ENCODE measurements at regions not wholly inside any gene's neighbourhood (a gene's known extent, or its start where the extent isn't known, plus 50 kb on each side); places are given as distances from the start of the nearest gene placed in this dataset.

DNA sequence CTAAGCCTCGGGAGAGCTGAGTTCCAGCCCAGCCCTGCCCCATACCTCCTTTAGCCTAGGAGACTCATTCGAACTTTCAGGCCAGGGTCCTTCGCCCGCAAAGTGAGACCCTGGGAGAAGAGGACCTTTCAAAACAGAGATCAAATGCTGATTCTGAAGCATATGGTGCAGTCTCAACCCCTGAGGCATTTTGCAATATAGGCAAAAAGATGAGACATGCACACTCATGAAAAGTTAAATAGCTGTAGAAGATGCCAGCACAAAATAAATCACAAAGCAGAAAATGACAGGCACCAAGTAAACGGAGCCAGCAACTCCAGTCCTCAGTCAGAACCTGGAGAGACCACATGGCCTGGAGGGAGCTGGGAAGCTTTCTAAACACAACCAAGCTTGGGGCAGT, 542.7 kb upstream of the RAB6C start:
- DNase-seq: no peak

DNA sequence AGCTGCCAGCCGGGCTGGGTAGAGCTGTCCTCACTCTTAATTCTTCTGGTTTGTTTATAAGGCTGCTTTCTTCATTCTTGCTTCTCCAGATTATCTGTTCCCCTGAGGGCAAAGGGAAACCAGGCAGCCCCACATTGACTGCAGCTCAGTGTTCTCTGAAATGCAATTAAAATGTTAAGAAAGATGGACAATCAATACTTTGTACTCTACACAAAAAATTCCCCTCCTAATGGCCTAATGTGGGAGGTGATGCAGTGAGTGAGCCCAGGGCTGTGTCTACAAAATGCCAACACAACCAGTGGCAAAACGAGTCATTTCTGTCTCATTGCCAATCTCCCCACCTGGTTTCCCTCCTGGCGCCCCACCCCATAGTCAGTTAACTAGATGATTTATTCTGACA, 541.7 kb upstream of the RAB6C start:
- no peak for DNase-seq

DNA sequence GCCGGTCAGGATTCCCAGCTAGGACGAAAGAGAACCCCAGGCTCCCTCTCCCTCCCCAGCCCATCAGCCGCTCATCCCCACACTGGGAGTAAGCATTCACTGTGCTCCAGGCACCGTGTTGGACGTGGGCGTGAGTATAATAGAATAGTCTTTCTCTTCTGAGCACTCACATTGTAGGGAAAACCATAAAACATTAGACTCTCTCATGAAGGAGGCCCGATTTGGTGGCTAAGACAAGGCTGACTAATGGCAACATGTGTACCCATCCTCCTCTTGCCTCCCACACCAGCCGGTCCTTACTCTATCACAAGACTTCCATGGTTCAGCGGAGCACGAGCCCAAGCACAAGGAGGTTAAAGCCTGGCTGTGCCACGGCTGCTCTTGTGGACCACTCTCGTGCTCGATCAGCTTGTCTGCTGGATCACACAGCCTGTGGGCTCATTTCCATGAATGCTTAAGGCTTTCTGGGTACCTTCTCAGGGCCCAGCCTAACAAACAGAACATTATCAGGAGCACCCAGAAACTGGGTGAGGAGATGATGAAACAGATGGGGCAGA, 540.9 kb upstream of the RAB6C start:
- DNase-seq: no peak

DNA sequence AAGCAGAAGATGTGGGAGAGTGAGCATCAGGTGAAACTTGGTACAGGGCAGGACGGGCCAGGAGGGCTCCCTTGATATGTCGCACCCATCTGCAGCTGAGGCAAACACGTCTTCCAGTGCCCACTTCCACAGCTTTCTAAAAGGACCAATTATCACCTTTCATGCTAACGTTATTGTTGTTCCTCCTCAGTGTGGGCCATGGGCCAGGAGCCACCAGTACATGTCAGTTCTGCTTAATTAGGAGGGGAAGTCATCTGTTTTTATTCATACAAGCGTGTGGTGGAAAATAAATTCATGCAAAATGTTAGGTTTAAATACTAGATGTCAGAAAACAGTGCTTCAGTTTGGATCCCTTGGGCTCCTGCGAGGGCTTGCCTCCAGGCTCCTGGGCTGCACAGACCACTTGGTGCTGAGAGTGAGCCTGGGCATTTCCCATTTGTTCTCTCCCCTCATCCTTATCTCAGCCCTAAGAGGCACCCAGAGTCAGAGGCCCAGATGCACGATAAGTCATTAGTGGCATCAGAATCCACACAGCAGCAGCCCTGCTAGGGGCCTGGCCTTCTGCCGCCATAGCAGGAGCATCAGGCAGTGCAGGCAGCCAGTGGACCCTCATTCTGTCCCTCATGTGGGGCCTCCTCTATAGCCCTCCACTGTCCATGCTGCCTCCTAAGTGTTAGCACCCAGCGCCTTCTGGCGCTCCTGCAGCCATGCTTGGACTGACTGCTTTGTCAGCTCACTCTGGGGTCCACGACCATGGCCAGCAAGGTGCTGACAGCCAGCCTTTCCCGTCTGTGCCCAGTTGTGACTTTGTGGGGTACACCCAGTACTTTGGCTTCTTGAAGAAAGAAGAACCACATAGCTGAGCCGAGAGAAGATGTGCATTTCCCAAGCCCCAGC, 539.8 kb upstream of the RAB6C start:
- no peak for DNase-seq

DNA sequence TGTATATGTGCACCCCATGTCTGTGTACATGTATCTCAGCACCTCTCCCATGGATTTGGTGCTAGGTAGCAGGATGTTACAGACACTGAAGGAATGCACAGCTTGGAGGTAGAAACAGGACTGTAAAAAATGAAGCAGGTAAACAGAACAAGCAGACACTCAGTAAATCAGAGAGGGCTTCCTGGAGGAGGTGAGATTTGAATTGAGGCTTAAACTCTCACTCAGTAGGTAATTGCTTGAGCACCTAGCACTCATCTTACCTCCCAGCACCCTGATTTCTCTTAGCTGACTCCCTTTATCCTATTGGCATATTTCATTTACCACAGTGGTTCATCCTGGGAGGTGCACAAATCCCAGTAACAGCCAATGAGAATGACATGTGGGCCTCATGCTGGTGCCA, 537.9 kb upstream of the RAB6C start:
- DNase-seq: no peak

DNA sequence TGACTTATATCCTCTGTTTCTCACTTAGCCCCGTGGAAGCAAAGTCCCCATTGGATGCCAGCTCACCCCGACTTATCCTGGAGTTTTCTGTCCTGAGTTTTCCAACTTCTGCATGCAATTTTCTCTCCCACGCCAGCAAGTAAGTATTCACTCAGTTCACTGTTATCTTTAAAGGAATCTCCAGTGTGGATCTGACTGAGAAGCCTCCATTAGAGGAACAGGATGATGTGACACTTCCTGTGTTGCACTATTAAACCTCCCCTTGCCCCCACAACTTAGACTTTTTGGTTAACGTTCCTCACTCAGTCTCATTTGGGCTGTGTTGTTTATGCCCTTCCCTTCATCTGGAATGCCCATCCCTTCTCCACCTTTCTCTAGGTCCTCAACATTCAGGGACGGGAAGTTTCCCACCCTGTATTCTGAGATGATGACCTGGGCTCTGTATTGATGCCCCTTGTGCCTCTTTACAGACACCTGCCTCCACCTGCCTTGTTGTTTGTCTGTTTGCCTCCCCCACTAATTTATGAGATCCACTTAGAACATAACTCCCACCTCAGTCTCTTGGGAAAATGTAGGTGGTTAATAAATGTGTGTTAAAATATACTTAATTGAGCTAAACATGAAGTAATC, 536.1 kb upstream of the RAB6C start:
- DNase-seq: no peak

DNA sequence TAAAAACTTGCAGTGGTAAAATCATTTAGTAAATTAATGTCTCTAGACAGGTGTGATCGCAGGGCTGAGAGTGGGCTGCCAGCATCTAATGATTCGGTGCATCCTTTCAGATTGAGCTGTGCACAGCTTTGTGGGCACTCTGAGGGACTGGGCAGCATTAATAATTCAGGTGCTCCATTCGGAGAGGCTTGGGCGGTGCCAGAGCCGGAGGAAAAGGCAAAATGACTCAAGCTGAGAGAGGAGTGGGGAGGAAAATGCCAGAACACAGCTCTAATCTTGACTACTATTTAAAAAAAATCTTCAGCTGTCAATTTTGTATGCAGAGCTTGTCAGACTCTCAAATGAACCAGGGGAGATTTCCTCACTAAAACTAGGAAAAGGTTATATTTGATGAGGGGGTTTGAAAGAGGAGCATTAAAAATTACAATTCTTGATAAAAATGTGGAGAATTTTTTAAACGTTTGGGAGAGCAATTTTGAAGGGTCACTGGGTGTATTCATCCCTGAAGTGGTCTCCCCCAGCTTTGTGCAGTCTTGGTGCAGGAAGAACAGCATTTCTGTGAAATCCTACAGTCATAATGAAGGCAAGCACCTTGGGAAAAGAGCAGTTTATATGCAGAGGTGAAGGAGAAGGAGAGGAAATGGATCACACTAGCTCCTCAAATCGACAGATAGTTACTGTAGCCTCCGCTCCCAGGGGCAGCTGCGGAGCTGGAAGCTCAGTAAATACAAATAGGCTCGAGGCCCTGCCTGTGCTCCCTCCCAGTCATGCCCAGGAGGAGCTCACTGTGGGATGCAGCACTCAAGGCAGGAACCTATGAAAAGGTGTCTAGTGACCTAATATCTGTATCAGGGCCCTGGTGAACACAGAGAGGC, 535.4 kb upstream of the RAB6C start:
- DNase-seq: no peak

DNA sequence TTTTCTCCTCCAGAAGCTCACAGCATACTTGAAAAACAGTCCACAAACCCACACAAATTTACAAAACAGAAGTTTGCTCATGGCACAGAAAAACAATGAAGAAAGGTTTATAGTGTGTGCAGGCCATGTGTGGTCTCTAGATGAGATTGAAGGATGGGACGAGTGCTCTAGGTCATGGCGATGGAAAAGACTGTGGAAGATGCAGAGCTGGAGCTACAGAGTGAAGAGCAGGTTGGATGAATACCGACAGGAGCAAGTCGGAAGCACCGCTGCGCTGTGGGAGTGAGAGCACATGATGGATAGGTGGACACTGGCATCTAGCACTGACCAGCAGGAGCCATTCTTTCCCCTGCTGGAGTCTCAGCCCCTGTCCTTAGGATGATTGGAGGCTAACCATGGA, 534.7 kb upstream of the RAB6C start:
- no peak for DNase-seq

DNA sequence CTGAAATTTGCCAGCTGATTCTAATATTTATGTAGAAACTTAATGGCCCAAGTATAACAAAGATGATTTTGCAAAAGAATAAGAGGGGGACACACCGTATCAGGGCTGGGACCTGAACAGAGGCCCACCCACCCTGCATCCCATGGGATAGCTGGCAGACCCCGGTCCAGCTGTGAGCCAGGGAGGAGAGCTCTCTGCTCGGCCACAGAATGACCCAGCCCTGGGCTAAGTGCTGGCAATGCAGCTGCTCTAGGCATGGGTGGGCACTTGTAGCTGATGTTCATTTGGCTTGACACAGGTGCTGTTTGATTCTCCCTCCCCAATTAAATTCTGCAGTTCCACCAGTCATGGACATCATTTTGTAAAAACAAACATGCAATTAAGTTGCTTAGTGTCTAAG, 522.8 kb upstream of the RAB6C start:
- DNase-seq: no peak

DNA sequence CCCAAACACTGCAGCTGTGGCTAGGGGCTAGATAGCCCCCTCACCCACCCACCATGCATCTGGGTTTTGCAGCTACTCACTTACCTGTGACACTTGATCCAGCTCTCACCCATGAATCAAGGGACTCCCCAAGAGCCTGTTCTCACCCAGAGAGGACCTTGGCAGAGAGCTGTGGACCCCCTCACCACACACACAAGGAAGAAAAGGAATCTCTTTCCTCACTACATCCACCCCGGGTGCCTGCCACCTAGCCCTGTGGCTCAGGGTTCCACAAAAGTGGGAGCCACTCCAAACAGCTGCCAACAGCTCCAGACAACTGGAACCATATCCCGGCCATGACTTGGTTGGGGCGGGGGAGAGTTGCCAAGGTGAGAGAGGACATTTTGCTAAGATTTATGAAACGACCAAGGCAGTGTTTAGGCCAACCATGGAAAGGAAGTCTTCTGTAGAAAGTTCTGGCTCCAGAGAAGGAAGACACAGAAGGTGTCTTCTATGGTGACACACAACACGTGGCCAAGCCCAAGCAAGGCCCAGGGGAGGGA, 522.1 kb upstream of the RAB6C start:
- no peak for DNase-seq

DNA sequence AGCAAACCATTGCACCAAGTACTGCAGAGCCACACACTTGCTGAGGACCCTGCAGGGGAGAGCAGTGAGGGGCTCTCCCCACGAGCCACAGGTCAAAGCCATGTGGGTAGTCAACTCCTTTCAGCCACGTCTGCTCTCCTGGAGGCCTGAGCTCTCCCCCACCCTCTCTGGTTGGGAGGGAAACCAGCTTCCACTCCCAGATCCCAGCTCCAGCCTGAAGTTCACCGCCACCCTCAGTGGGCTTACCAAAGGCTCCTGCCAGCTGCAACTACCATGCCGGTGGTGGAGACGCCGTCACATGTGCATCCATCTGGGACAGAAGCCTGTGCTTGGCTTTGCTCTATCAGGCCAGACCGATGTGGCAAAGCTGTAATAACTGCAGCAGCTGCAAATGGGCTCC, 521.5 kb upstream of the RAB6C start:
- no peak for DNase-seq

DNA sequence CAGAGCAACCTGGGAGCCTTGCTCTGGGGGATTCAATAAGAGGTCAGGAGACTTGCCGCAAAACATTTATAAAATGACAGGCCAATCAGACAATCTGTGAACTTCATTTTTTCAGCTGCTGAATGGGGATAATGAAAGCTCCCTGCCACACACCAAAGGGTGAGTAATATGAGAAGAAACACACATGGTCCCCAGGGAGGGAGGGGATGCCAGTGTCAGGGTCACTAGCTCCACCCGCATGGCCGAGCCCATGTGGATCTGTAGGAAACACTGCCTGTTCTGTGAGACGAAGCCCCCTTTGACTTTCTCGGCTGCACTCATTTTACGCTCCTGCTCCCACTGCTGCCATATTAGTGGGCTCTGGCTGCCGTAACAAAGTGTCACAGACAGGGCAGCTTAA, 521.0 kb upstream of the RAB6C start:
- no peak for DNase-seq

DNA sequence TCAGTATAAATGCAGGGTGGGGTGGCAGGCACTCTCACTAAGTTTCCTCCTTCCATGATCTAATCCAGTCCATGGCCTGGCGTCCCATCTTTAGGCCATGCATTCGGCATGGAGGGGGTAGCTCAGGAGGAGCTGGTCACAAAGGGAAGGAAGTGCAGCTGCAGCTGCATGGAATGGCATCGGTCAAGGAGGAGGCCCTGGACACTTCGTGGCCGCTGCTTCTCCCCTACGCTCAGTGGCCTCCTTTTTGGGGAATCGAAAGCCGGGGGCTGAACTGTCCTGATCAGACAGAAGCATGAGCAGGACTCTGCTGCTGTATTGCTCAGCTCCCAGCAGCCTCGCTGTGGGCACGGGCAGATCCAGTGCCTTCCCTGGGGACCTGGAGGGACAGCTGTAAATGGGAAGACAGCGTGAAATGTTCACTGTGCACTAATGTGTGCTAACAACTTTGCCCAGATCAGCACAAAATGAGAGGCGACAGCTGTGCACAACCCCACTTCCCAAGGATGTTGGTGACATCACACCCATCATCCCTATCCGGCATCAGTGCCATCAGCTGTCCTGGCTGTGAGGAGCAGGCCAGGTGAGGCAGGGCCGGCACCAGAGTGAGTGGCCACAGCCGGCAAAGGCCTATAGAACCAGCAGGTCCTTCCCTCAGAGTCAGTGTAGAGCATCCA, 520.1 kb upstream of the RAB6C start:
- no peak for DNase-seq

DNA sequence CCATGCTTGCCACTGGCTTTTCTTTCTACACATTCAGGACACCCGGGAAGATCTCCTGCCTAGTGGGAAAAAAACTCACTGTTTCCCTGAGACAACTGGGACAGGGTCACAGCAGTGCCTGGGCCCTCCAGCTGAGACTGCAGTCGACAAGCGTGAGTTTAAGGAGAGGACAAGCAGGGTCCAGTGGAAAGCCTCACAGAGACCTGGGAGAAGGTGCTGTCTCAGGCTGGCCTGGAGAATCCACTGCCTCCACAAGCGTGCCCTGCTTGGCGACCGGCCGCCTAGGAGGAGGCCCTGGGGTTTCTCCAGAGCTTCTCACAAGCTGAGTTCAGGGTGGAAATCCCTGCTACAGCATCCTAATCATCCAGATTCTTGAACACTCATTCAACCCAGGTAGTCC, 519.6 kb upstream of the RAB6C start:
- no peak for DNase-seq

DNA sequence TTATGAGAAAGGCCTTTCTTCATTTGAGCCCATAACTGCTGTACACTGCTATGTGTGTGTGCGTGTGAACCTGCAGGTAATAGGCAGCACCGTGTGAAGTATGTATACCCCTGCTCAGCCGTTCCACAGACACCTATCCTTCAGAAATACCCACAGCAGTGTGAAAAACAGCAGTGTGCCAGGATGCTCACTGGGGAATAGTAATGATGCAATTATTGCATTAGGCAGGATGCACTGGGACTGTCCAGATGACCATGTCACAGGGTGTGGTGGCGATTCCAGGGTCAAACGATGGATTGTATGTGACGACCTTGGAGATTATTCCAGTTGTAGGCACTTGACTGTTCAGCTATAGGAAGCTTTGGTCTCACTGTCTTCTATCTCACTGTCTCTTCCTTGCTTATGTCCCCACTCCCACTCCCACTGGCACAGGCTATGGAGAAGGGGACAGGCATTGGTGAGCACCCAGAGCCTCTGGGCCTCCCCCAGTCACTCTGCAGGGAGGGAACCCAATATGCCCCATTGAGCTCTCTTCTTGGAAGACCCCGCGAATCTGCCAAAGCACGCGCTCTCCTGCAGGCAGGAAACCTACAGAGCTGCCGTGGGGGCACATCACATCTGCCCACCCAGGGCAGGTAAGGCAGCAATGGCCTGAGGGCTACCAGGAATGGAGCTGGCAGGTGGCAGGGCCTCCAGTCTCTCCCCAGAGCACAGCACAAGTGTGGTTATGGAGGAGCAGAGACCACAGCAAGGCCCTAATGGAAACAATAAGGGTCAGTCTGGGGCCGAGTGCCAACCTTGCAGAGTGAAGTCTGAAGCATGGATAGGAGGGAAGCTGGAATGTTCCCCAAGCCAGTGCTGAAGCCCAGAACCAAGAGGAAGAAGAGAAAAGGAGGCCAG, 518.9 kb upstream of the RAB6C start:
- no peak for DNase-seq

DNA sequence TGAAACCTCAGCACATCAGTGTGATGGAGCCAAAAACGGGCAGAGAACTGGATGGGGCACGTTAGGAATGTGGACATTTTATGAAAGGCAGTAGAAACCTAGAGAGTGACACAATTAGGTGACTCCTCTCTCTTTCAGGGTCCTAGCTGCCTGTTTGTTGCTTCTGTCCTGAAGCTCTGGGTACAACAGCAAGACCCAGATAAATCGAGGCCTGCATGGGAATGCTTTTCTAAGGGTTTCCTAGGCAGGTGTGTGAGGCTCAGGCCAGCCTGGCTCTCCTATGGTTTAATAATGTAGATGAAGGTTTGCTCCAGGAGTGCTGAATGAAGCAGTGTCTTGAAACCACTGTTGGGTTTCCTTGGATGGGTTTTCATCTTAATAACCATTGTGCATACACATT, 517.1 kb upstream of the RAB6C start:
- DNase-seq: no peak

DNA sequence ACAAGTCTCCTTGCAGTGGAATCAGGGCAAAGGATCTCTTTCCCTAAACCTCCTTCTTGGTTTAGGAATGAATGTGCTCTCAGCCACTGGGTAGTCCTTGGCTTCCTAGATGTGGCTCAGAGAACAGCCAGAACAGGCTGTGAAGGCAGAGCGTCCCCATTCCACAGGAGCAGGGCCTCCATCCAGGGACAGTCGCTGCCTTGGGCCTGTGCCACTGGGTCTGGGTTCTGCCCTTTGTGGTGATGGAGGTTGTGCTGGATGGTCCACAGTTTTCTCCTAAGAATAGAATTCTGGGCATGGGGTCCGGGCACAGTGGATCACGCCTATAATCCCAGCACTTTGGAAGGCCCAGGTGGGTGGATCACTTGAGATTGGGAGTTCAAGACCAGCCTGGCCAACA, 516.5 kb upstream of the RAB6C start:
- no peak for DNase-seq

DNA sequence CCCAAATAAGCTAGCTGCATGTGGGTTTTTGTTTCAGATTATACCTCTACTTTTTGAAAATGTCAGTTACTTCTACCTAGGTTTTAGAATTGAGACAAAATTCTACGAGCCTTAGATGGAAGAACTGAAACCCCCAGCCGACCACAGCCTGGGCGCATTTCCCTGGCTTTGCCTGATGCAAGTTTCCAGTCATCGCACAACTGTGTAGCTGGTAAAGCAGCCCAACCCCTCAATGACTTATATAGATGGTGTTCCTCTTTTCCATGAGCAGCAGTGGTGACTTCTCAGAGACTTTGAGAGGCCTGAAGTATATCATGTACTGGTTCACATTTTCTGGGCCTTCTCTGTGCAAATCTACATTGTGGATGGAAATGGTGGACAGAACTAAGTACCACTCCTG, 515.4 kb upstream of the RAB6C start:
- no peak for DNase-seq

DNA sequence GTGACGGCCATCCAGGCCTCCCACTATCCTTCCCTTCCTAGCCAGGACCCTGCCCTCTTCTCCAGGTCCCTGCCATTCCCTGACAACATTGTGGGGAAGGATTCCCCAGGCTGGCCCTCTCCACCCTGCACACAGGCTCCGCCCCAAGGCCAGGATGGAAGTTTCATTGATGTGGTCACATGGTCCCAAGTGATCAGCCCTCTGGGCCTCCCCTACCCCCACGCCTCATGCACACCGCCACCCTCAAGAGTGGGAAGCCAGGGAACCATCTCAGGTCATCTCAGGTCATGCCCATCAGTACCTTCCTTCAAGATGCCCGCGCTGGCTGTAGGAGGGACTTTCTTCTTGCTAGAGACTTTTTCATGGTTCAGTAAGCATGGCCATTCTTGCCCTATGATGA, 514.8 kb upstream of the RAB6C start:
- DNase-seq: no peak

DNA sequence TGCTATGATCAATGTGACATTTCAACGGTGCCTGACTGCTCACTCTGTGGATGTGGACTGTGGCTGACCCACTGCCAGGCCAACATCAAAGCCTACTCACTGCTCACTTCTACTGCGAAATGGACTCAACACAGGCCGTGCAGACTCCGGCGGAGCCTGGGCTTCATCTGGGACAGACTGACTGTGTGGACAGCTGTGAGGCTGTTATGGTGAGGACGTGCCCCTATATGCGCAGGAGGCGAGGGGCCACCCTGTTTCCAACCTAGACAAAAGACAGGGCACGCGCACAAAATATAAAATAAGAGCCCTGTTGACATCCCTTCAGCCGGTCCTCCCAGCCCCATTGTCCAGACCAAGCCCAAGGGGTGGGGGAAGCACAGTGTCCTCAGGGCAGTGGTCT, 514.4 kb upstream of the RAB6C start:
- no peak for DNase-seq

DNA sequence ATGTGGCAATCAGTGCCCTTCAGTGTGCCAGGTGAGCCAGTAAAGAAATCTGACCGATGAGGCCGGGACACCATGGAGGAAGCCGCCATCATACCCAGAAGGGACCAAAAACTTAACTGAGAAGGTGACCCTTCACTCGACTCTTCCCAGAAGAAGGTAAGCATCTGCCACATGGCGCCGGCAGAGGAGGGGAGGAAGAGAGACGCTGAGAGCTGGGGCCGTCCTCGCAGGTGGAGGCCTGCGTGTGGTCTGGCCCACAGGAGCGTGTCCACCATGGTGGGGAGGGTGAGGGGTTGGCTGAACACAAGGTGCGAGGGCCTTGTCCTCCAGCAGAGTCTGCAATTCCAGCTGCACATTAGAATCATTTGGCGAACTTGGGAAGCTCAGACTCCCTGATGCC, 513.1 kb upstream of the RAB6C start:
- DNase-seq: no peak

Data from GDM1 (cell line).